Transverse colon (tissue), 4 donors: ENCODE measurements at regions not wholly inside any gene's neighbourhood (a gene's known extent, or its start where the extent isn't known, plus 50 kb on each side); places are given as distances from the start of the nearest gene placed in this dataset.

Experiments
- DNase-seq: peaks from one replicate; pipeline ENCODE4 v3.0.0-alpha.2; 2019
- H3K27ac ChIP-seq, 4 donors: fragments of 200-600 bp; sonication (generic); 2 replicates each; pipeline ENCODE4 v1.5.1; 2016 to 2018; ENCODE audit warnings: inconsistent platforms in 4 of 4
- H3K27me3 ChIP-seq: fragments of 200-600 bp; sonication (generic); 2 replicates; pipeline ENCODE4 v1.5.1; 2017; ENCODE audit warnings: inconsistent platforms
- H3K36me3 ChIP-seq, 4 donors: fragments of 200-600 bp; sonication (generic); 2 replicates each; pipeline ENCODE4 v1.5.1; 2017 to 2019; ENCODE audit warnings: inconsistent platforms in 4 of 4
- H3K4me1 ChIP-seq, 4 donors: fragments of 200-600 bp; sonication (generic); 2 replicates each; pipeline ENCODE4 v1.5.1; 2017 to 2020; ENCODE audit warnings: inconsistent platforms in 4 of 4
- H3K4me3 ChIP-seq, 4 donors: fragments of 200-600 bp; sonication (generic); 1 replicate in 1 of 4; 2 replicates in 3 of 4; pipeline versions ENCODE4 v1.5.1 to v1.6.1; 2017 to 2019; ENCODE audit warnings: inconsistent platforms in 4 of 4
- H3K9me3 ChIP-seq, 2 donors: fragments of 200-600 bp; sonication (generic); 2 replicates each; pipeline ENCODE4 v1.5.1; 2017 to 2019; ENCODE audit warnings: inconsistent platforms in 2 of 2
- CTCF ChIP-seq, 5 experiments: fragments of 200-600 bp in 3 of 5; fragments of 450-650 bp in 2 of 5; sonication (generic) in 3 of 5; IDR thresholded peaks; 1 replicate in 2 of 5; 2 replicates in 3 of 5; pipeline ENCODE4 v1.5.1; 2016 to 2017; ENCODE audit warnings: antibody characterized with exemption in 5 of 5, inconsistent platforms in 3 of 5, mild to moderate bottlenecking in 2 of 5, moderate library complexity in 1 of 5
- EP300 ChIP-seq: sonication (generic); formaldehyde crosslinking; IDR thresholded peaks from one replicate; pipeline ENCODE4 v1.6.1; 2017; ENCODE audit warnings: antibody characterized with exemption, low read depth
- POLR2A ChIP-seq: fragments of 450-650 bp; IDR thresholded peaks from one replicate; pipeline ENCODE4 v1.6.1; 2016; ENCODE audit warnings: antibody characterized with exemption, mild to moderate bottlenecking, moderate library complexity
- POLR2AphosphoS5 ChIP-seq, 3 donors: sonication (generic); formaldehyde crosslinking; IDR thresholded peaks; one replicate each; pipeline ENCODE4 v1.6.1; 2016; ENCODE audit warnings: antibody characterized with exemption in 3 of 3
- WGBS, 2 donors: methylation state at CpG; one replicate each; pipeline ENCODE4 v1.1.5; 2018; ENCODE audit warnings: low coverage in 1 of 2; 5-methylcytosine and 5-hydroxymethylcytosine counted together
- in situ Hi-C, 4 donors: fragments of 200-750 bp; cut with MboI; loops; one replicate each; pipeline versions ENCODE4 v1.15.0 to v1.15.1; 2017; ENCODE audit warnings: low sequenced_read_pairs in 3 of 4, low pct_ligation_motif_present in 1 of 4, low pct_unique_long_range_greater_than_20kb in 1 of 4
- intact Hi-C: fragments of 100-400 bp; cut with DNase I; formaldehyde crosslinking; loops from one replicate; pipeline ENCODE4 v1.15.1; 2023; ENCODE audit warnings: low total_unique reads

- Histone ChIP-seq H3K4me3 (no peak overlapping the region), H3K4me1 (peaks cover 5 to 30% (median 26%) of the 10 kb centered on the region in 4 donors), H3K27me3 (no peaks in the 10 kb centered on the region), H3K9me3 (no peaks in the 10 kb centered on the region), H3K36me3 (no peaks in the 10 kb centered on the region), H3K27ac (no peak overlapping the region)
- intact Hi-C loops (loop anchor here (5.0 kb wide), 1 partner anchor 1018 kb away; no protein-coding TSS in a partner anchor), in situ Hi-C loops (no loop called here)
- DNase-seq = no peak
- WGBS, 2 donors = 84 to 88% methylated on average over 2 of the region's 2 CpGs
- TF ChIP-seq CTCF (IDR thresholded peaks at IDR 0.05) = no peak
- no peak for TF ChIP-seq EP300
- no peak for TF ChIP-seq POLR2AphosphoS5 (IDR thresholded peaks at IDR 0.05)
- TF ChIP-seq POLR2A = no peak
Observed at GRCh38 chr14:100409651-100410050, 86.5 kb downstream of the SLC25A47 start.

DNA sequence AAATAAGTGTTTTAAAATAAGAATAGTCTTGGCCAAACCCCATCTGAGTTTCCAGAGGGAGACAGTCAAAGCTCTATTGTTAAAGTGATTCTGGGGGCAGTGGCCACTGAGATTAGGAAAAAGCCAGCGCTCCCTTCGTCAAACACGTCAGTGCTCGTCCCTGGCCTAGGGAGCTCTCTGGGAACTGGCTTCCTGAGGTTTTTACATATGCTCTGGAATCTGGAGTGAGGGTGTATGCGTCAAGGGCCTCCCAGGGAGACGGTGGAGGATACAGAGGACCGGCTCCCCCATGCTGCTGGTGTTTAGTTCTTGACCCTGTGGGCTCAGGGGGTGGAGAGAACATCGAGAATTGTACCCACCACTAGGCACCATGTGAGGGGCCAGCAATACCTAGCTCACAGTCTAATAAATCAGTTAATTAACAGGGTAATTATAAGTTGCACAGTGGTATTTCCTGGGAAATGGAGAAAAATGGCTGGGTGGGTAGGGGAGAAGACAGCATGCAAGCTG is 87.0 kb downstream of the SLC25A47 start:
- no peak overlapping the region for H3K27ac ChIP-seq
- no peak for TF ChIP-seq CTCF (IDR thresholded peaks at IDR 0.05)
- no peak for TF ChIP-seq POLR2A
- in situ Hi-C loops = no loop called here
- intact Hi-C loops = loop anchor here (5.0 kb wide), 1 partner anchor 1017 kb away; no protein-coding TSS in a partner anchor
- H3K27me3 ChIP-seq = no peaks in the 10 kb centered on the region
- no peaks in the 10 kb centered on the region for H3K36me3 ChIP-seq
- H3K4me1 ChIP-seq = peaks cover 5 to 30% (median 26%) of the 10 kb centered on the region in 4 donors
- H3K4me3 ChIP-seq = no peak overlapping the region
- H3K9me3 ChIP-seq = no peaks in the 10 kb centered on the region
- 90 to 100% methylated on average over 1 to 8 of the region's 8 CpGs for WGBS, 2 donors
- DNase-seq = no peak

GRCh38 chr14:100413699-100414098 is 90.6 kb downstream of the SLC25A47 start:
- TF ChIP-seq EP300 = no peak
- TF ChIP-seq CTCF (IDR thresholded peaks at IDR 0.05) = no peak
- DNase-seq = no peak
- H3K4me1 ChIP-seq = peaks cover 0 to 22% (median 16%) of the 10 kb centered on the region in 4 donors
- H3K4me3 ChIP-seq = no peak overlapping the region
- in situ Hi-C loops = no loop called here
- intact Hi-C loops = loop anchor here (5.0 kb wide), 1 partner anchor 1014 kb away; no protein-coding TSS in a partner anchor
- no peaks in the 10 kb centered on the region for H3K27me3 ChIP-seq
- no peak overlapping the region for H3K27ac ChIP-seq
- H3K9me3 ChIP-seq = no peaks in the 10 kb centered on the region
- no peaks in the 10 kb centered on the region for H3K36me3 ChIP-seq
- WGBS, 2 donors = 93 to 95% methylated on average over 7 of the region's 7 CpGs

GRCh38 chr14:100415226-100415625 is 92.1 kb downstream of the SLC25A47 start:
- no peak for DNase-seq
- Histone ChIP-seq H3K4me1 (peaks cover 4 to 29% (median 22%) of the 10 kb centered on the region in 4 donors), H3K27me3 (no peaks in the 10 kb centered on the region), H3K27ac (no peak overlapping the region), H3K36me3 (no peaks in the 10 kb centered on the region), H3K4me3 (no peak overlapping the region), H3K9me3 (no peaks in the 10 kb centered on the region)
- in situ Hi-C loops (no loop called here), intact Hi-C loops (no loop called here)
- TF ChIP-seq CTCF (IDR thresholded peaks at IDR 0.05) (no peak), EP300 (no peak), POLR2A (no peak)
- 80 to 95% methylated on average over 1 to 3 of the region's 3 CpGs for whole genome bisulfite sequencing, 2 donors
